ENCODE measurements at regions not wholly inside any gene's neighbourhood (a gene's known extent, or its start where the extent isn't known, plus 50 kb on each side); places are given as distances from the start of the nearest gene placed in this dataset.

- TF ChIP-seq, protein P1, sequence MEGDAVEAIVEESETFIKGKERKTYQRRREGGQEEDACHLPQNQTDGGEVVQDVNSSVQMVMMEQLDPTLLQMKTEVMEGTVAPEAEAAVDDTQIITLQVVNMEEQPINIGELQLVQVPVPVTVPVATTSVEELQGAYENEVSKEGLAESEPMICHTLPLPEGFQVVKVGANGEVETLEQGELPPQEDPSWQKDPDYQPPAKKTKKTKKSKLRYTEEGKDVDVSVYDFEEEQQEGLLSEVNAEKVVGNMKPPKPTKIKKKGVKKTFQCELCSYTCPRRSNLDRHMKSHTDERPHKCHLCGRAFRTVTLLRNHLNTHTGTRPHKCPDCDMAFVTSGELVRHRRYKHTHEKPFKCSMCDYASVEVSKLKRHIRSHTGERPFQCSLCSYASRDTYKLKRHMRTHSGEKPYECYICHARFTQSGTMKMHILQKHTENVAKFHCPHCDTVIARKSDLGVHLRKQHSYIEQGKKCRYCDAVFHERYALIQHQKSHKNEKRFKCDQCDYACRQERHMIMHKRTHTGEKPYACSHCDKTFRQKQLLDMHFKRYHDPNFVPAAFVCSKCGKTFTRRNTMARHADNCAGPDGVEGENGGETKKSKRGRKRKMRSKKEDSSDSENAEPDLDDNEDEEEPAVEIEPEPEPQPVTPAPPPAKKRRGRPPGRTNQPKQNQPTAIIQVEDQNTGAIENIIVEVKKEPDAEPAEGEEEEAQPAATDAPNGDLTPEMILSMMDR (conservative IDR thresholded peaks at IDR 0.05; ENCODE audit: low read depth, low read length): no peak
- no peak for TF ChIP-seq EZH2phosphoT487 (IDR thresholded peaks at IDR 0.05; ENCODE audit: borderline replicate concordance, low read length)
Observed at GRCh38 chr11:104572279-104572678, 326.0 kb downstream of the CASP12 start.

Data from PC-3 (cell line).